Stimulated activated CD8-positive, alpha-beta memory T cell treated with anti-CD3 and anti-CD28 coated beads, Interleukin-2, amount 100 ng/mL, for 48 hours (primary cell): ENCODE measurements at regions not wholly inside any gene's neighbourhood (a gene's known extent, or its start where the extent isn't known, plus 50 kb on each side); places are given as distances from the start of the nearest gene placed in this dataset.

Source experiments
- DNase-seq, 2 donors: peaks; one replicate each; pipeline ENCODE4 v3.0.0-alpha.2; 2020; ENCODE audit warnings: low read depth in 2 of 2

- no peak for DNase-seq
Observed at GRCh38 chr7:9854605-9855004, 1119.1 kb upstream of the PHF14 start.

GRCh38 chr7:9856668-9857067, 1117.0 kb upstream of the PHF14 start:
- DNase-seq = no peak

GRCh38 chr7:9863545-9863944, 1110.1 kb upstream of the PHF14 start:
- no peak for DNase-seq

- DNase-seq = no peak
Observed at GRCh38 chr7:9869151-9869550, 1104.5 kb upstream of the PHF14 start.

- DNase-seq = no peak
Observed at GRCh38 chr7:9869566-9869965, 1104.1 kb upstream of the PHF14 start.

- no peak for DNase-seq
Observed at GRCh38 chr7:9870674-9871073, 1103.0 kb upstream of the PHF14 start.

GRCh38 chr7:9874182-9874581, 1099.5 kb upstream of the PHF14 start:
- DNase-seq = no peak

- DNase-seq = no peak
Observed at GRCh38 chr7:9876053-9876452, 1097.6 kb upstream of the PHF14 start.

GRCh38 chr7:9889554-9889953, 1084.1 kb upstream of the PHF14 start:
- DNase-seq = no peak

- no peak for DNase-seq
Observed at GRCh38 chr7:9890092-9890491, 1083.6 kb upstream of the PHF14 start.

- DNase-seq = no peak
Observed at GRCh38 chr7:9891056-9891455, 1082.6 kb upstream of the PHF14 start.

- DNase-seq = no peak
Observed at GRCh38 chr7:9900339-9900738, 1073.3 kb upstream of the PHF14 start.

- no peak for DNase-seq
Observed at GRCh38 chr7:9921326-9921725, 1052.3 kb upstream of the PHF14 start.

- DNase-seq = no peak
Observed at GRCh38 chr7:9937944-9938631, 1035.6 kb upstream of the PHF14 start.

GRCh38 chr7:9939176-9939575, 1034.5 kb upstream of the PHF14 start:
- no peak for DNase-seq

- no peak for DNase-seq
Observed at GRCh38 chr7:9945131-9945530, 1028.5 kb upstream of the PHF14 start.

GRCh38 chr7:9945857-9946256, 1027.8 kb upstream of the PHF14 start:
- no peak for DNase-seq

- DNase-seq = no peak
Observed at GRCh38 chr7:9955138-9955537, 1018.5 kb upstream of the PHF14 start.

GRCh38 chr7:9958486-9958885, 1015.2 kb upstream of the PHF14 start:
- no peak for DNase-seq

GRCh38 chr7:9960460-9960859, 1013.2 kb upstream of the PHF14 start:
- no peak for DNase-seq

- DNase-seq = no peak
Observed at GRCh38 chr7:9961161-9961922, 1012.3 kb upstream of the PHF14 start.

GRCh38 chr7:9962742-9963141, 1010.9 kb upstream of the PHF14 start:
- DNase-seq = no peak
